Tibial nerve (tissue), 3 donors: ENCODE measurements at regions not wholly inside any gene's neighbourhood (a gene's known extent, or its start where the extent isn't known, plus 50 kb on each side); places are given as distances from the start of the nearest gene placed in this dataset.

Experiments used
- CTCF ChIP-seq, 5 experiments: fragments of 200-600 bp in 3 of 5; fragments of 450-650 bp in 2 of 5; sonication (generic) in 3 of 5; IDR thresholded peaks; one replicate each; pipeline ENCODE4 v1.5.1; 2016 to 2019; ENCODE audit warnings: antibody characterized with exemption in 5 of 5, mild to moderate bottlenecking in 3 of 5, moderate library complexity in 2 of 5
- POLR2A ChIP-seq, 2 donors: fragments of 450-650 bp; IDR thresholded peaks; one replicate each; pipeline ENCODE4 v1.6.1; 2017; ENCODE audit warnings: antibody characterized with exemption in 2 of 2, mild to moderate bottlenecking in 2 of 2, moderate library complexity in 2 of 2

- TF ChIP-seq CTCF (IDR thresholded peaks at IDR 0.05) (no peak), POLR2A (IDR thresholded peaks at IDR 0.05) (no peak)
These were observed 122.3 kb downstream of the TNFSF18 start for GRCh38 chr1:172928412-172928811.
